ENCODE measurements at regions not wholly inside any gene's neighbourhood (a gene's known extent, or its start where the extent isn't known, plus 50 kb on each side); places are given as distances from the start of the nearest gene placed in this dataset.

GRCh38 chr14:87034680-87035079 lies 958.3 kb downstream of the GALC start:
- DNase-seq: no peak

- no peak for DNase-seq
Measured at GRCh38 chr14:87030197-87030596, 962.8 kb downstream of the GALC start.

GRCh38 chr14:87020106-87020505 lies 972.9 kb downstream of the GALC start:
- DNase-seq: peak; percentile 21

GRCh38 chr14:87018294-87018693 lies 974.7 kb downstream of the GALC start:
- no peak for DNase-seq

GRCh38 chr14:87017335-87017734 lies 975.6 kb downstream of the GALC start:
- no peak for DNase-seq

GRCh38 chr14:87014856-87015255 lies 978.1 kb downstream of the GALC start:
- DNase-seq: no peak

GRCh38 chr14:87013583-87013982 lies 979.4 kb downstream of the GALC start:
- no peak for DNase-seq

GRCh38 chr14:87008965-87009364 lies 984.0 kb downstream of the GALC start:
- no peak for DNase-seq

- DNase-seq: no peak
Measured at GRCh38 chr14:87005280-87005679, 987.7 kb downstream of the GALC start.

- no peak for DNase-seq
Measured at GRCh38 chr14:87002776-87003175, 990.2 kb downstream of the GALC start.

GRCh38 chr14:87001333-87001732 lies 991.6 kb downstream of the GALC start:
- no peak for DNase-seq

GRCh38 chr14:87000081-87000480 lies 992.9 kb downstream of the GALC start:
- no peak for DNase-seq

- no peak for DNase-seq
Measured at GRCh38 chr14:86999036-86999435, 993.9 kb downstream of the GALC start.

GRCh38 chr14:86997271-86997670 lies 995.7 kb downstream of the GALC start:
- no peak for DNase-seq

GRCh38 chr14:86990396-86990795 lies 1002.6 kb downstream of the GALC start:
- no peak for DNase-seq

- DNase-seq: no peak
Measured at GRCh38 chr14:86989285-86989684, 1003.7 kb downstream of the GALC start.

- DNase-seq: no peak
Measured at GRCh38 chr14:86987966-86988365, 1005.0 kb downstream of the GALC start.

GRCh38 chr14:86973177-86973576 lies 1019.8 kb downstream of the GALC start:
- no peak for DNase-seq

- DNase-seq: no peak
Measured at GRCh38 chr14:86971292-86971691, 1021.7 kb downstream of the GALC start.

- no peak for DNase-seq
Measured at GRCh38 chr14:86961106-86961716, 1031.8 kb downstream of the GALC start.

- DNase-seq: no peak
Measured at GRCh38 chr14:86955771-86956354, 1037.1 kb downstream of the GALC start.

GRCh38 chr14:86954623-86955022 lies 1038.4 kb downstream of the GALC start:
- no peak for DNase-seq

GRCh38 chr14:86946446-86946845 lies 1046.5 kb downstream of the GALC start:
- no peak for DNase-seq

GRCh38 chr14:86944434-86944833 lies 1048.5 kb downstream of the GALC start:
- DNase-seq: no peak

All from DMS79 (cell line).